Type B pancreatic cell (in vitro differentiated cells): ENCODE measurements at regions not wholly inside any gene's neighbourhood (a gene's known extent, or its start where the extent isn't known, plus 50 kb on each side); places are given as distances from the start of the nearest gene placed in this dataset.
"Not testable (repeated sequence)": the region's sequence is repeated elsewhere in the genome, so short reads cannot be mapped to it uniquely, and the experiment has no call there.

Source experiments
- DNase-seq: peaks from one replicate; pipeline ENCODE4 v3.0.0; 2021; ENCODE audit warnings: mixed read lengths; ENCODE audit not compliant: unreplicated experiment; ENCODE audit errors: extremely low spot score
- H3K27ac Mint-ChIP-seq: 2 replicates; pipeline ENCODE4 v1.8.0; 2021; ENCODE audit warnings: mild to moderate bottlenecking, mixed read lengths
- H3K27me3 Mint-ChIP-seq: 2 replicates; pipeline ENCODE4 v1.8.0; 2021; ENCODE audit warnings: mixed read lengths
- H3K36me3 Mint-ChIP-seq: 2 replicates; pipeline ENCODE4 v1.8.0; 2021; ENCODE audit warnings: mixed read lengths
- H3K4me1 Mint-ChIP-seq: one replicate; pipeline ENCODE4 v1.8.0; 2021; ENCODE audit warnings: mixed read lengths; ENCODE audit not compliant: unreplicated experiment
- H3K4me3 Mint-ChIP-seq: 2 replicates; pipeline ENCODE4 v1.8.0; 2021; ENCODE audit warnings: mild to moderate bottlenecking, mixed read lengths
- H3K9me3 Mint-ChIP-seq: 2 replicates; pipeline ENCODE4 v1.8.0; 2021; ENCODE audit warnings: mixed read lengths
- CTCF ChIP-seq: fragments of 200-600 bp; sonication (generic); conservative IDR thresholded peaks from 2 replicates; pipeline ENCODE4 v1.5.0; 2021; ENCODE audit warnings: antibody characterized with exemption, mild to moderate bottlenecking

DNA sequence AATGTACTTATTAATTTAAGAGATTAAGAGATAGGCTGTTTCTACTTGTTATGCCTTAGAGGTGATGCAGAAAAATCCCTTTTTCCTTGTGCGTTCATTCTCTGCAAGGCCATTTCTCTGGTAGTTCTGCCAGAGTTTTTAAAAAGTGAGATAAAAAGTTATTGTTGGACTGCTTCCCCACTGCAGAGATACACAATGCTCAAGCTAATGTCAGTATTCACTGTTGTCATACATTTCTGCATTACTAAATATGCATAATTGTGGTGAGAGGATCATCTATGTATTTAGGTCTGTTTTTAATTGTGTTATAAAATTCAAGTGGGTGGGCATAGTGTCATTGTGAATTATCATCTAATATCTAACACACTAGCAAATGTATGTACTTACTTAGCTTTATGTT, 600.4 kb downstream of the HTR1B start:
- Mint-ChIP-seq H3K36me3 (no peaks in the 10 kb centered on the region), H3K4me3 (no peak overlapping the region), H3K4me1 (no peaks in the 10 kb centered on the region), H3K9me3 (no peaks in the 10 kb centered on the region), H3K27me3 (no peaks in the 10 kb centered on the region), H3K27ac (no peak overlapping the region)
- TF ChIP-seq CTCF = no peak
- DNase-seq = no peak

- Mint-ChIP-seq H3K4me1 (no peaks in the 10 kb centered on the region), H3K36me3 (no peaks in the 10 kb centered on the region), H3K27ac (no peak overlapping the region), H3K27me3 (no peaks in the 10 kb centered on the region), H3K9me3 (no peaks in the 10 kb centered on the region), H3K4me3 (no peak overlapping the region)
- TF ChIP-seq CTCF = peak; percentile 66
- no peak for DNase-seq
Measured at GRCh38 chr6:76861403-76861802, 601.9 kb downstream of the HTR1B start.

- H3K27ac Mint-ChIP-seq = no peak overlapping the region
- DNase-seq = no peak
- no peak overlapping the region for H3K4me3 Mint-ChIP-seq
- peaks cover 4% of the 10 kb centered on the region for H3K4me1 Mint-ChIP-seq
- no peaks in the 10 kb centered on the region for H3K36me3 Mint-ChIP-seq
- no peak for TF ChIP-seq CTCF
- peaks cover 6% of the 10 kb centered on the region for H3K9me3 Mint-ChIP-seq
- H3K27me3 Mint-ChIP-seq = no peaks in the 10 kb centered on the region
Measured at GRCh38 chr6:76856065-76856464, 607.2 kb downstream of the HTR1B start.

DNA sequence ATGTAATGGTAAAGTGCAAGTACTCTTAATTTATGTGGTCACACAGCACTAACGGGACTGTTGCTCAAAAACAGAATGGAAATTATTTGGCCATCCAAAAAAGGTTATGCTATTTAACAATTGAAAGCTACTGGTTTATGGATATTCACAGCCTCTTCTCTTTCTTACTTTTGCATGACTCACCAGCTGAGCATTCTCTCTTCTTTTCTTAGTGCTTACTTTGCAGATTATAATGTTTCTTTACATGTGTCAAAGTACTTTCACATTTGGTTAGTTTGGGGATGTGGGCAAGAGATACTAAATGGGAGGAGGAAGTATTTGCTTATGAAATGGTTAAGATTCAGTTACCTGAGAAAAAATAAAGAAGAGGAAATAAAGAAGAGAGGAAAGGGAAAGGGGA, 610.5 kb downstream of the HTR1B start:
- H3K36me3 Mint-ChIP-seq = no peaks in the 10 kb centered on the region
- H3K27me3 Mint-ChIP-seq = no peaks in the 10 kb centered on the region
- peaks cover 4% of the 10 kb centered on the region for H3K4me1 Mint-ChIP-seq
- no peak for TF ChIP-seq CTCF
- peaks cover 6% of the 10 kb centered on the region for H3K9me3 Mint-ChIP-seq
- no peak overlapping the region for H3K27ac Mint-ChIP-seq
- H3K4me3 Mint-ChIP-seq = no peak overlapping the region
- DNase-seq = no peak

- H3K27me3 Mint-ChIP-seq, H3K36me3 Mint-ChIP-seq, H3K4me1 Mint-ChIP-seq, H3K9me3 Mint-ChIP-seq, H3K27ac Mint-ChIP-seq, H3K4me3 Mint-ChIP-seq, DNase-seq: not testable (repeated sequence)
Measured at GRCh38 chr6:76849274-76849970, 613.9 kb downstream of the HTR1B start.

DNA sequence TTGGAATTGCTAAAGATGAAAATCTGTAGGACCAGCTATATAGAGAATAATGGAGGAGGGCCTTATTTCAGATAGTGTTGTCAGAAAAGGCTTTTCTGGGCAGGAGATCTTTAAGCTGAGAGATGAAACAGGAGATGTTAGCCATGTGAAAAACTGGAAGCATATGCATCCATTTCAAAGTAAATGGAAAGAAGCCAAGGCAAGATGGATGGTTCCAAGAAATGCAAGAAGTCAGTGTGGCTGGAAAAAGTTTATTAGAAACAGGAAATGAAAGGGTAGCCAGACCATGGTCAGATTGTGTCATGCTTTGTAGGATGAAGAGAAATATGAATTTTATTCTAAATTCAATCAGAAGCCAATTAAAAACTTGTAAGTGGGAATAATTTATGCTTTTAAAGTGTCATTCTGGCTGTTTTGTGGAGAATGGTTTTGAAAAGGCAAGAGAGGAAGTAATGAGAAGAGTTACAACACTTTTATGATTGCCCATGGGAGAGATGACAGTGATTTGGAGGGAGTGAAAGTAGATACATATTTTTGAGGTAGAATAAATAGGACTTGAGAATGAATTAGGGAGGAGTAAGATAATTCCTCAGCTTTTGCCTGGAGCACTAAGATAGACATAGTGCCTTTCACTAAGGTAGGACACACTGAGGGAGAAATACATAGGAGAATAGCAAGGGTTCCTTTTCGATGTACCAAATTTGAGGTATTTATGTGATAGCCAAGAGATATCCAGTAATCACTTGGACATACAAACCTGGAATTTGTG, 620.1 kb downstream of the HTR1B start:
- no peaks in the 10 kb centered on the region for H3K4me1 Mint-ChIP-seq
- no peak overlapping the region for H3K4me3 Mint-ChIP-seq
- peaks cover 10% of the 10 kb centered on the region for H3K9me3 Mint-ChIP-seq
- no peak for TF ChIP-seq CTCF
- no peak for DNase-seq
- H3K27me3 Mint-ChIP-seq = no peaks in the 10 kb centered on the region
- no peak overlapping the region for H3K27ac Mint-ChIP-seq
- H3K36me3 Mint-ChIP-seq = no peaks in the 10 kb centered on the region
